GM12873 (cell line): ENCODE measurements at regions not wholly inside any gene's neighbourhood (a gene's known extent, or its start where the extent isn't known, plus 50 kb on each side); places are given as distances from the start of the nearest gene placed in this dataset.

Source experiments
- CTCF ChIP-seq: IDR thresholded peaks from 2 replicates; pipeline ENCODE4 v1.5.1; 2012; ENCODE audit warnings: low read depth, mild to moderate bottlenecking, moderate library complexity, low read length, control low read depth; ENCODE audit not compliant: insufficient read depth; ENCODE audit errors: missing control alignments

GRCh38 chr9:135344523-135344901, 135.1 kb upstream of the PPP1R26 start:
- TF ChIP-seq CTCF = no peak

- no peak for TF ChIP-seq CTCF
These were observed 134.6 kb upstream of the PPP1R26 start for GRCh38 chr9:135344915-135345500.

GRCh38 chr9:135345775-135346433, 133.7 kb upstream of the PPP1R26 start:
- no peak for TF ChIP-seq CTCF

- no peak for TF ChIP-seq CTCF
These were observed 133.0 kb upstream of the PPP1R26 start for GRCh38 chr9:135346438-135347050.

GRCh38 chr9:135347461-135347860, 132.1 kb upstream of the PPP1R26 start:
- TF ChIP-seq CTCF = no peak

- TF ChIP-seq CTCF = no peak
These were observed 131.3 kb upstream of the PPP1R26 start for GRCh38 chr9:135348076-135348787.

- TF ChIP-seq CTCF = no peak
These were observed 130.8 kb upstream of the PPP1R26 start for GRCh38 chr9:135348788-135349150.
